ENCODE measurements at regions not wholly inside any gene's neighbourhood (a gene's known extent, or its start where the extent isn't known, plus 50 kb on each side); places are given as distances from the start of the nearest gene placed in this dataset.

- H4K20me1 ChIP-seq (ENCODE audit: insufficient read depth, low read length), result no peaks in the 10 kb centered on the region
- no peak for DNase-seq
- no peak overlapping the region for H3K4me3 ChIP-seq (replicated peaks in 1 of 3; ENCODE audit: low read depth in 2 of 3, low read length in 3 of 3)
- no peak overlapping the region for H3K4me2 ChIP-seq (replicated peaks; ENCODE audit: extremely low read depth, low read length, poor library complexity, severe bottlenecking)
- no peaks in the 10 kb centered on the region for H3K9me3 Mint-ChIP-seq
- H3K27me3 Mint-ChIP-seq (ENCODE audit: low read depth in 3 of 3), result peaks cover 0 to 2% (median 2%) of the 10 kb centered on the region in 3 donors
- no peaks in the 10 kb centered on the region for H3K36me3 Mint-ChIP-seq
- WGBS (ENCODE audit: insufficient coverage), result no CpG with 5 or more reads among the region's 1 CpG
- no peak overlapping the region for H3K27ac ChIP-seq (ENCODE audit: low read depth in 1 of 2, low read length in 2 of 2)
- H3K4me1 ChIP-seq (ENCODE audit: control insufficient read depth in 1 of 2, insufficient read depth in 2 of 2, low read length in 2 of 2), result peaks cover 0 to under 1% of the 10 kb centered on the region in 2 donors
- no peak overlapping the region for H2AFZ ChIP-seq (ENCODE audit: insufficient read depth, low read depth, low read length, poor library complexity, severe bottlenecking)
- H3K27me3 ChIP-seq (ENCODE audit: control insufficient read depth in 2 of 2, insufficient read depth in 2 of 2, low read length in 2 of 2), result no peaks in the 10 kb centered on the region
- H3K4me1 Mint-ChIP-seq, result peaks cover 4% of the 10 kb centered on the region
- intact Hi-C loops (cut with micrococcal nuclease), result no loop called here
- no peaks in the 10 kb centered on the region for H3K9me3 ChIP-seq (replicated peaks in 1 of 2; ENCODE audit: control insufficient read depth in 1 of 2, insufficient read depth in 1 of 2, low read length in 2 of 2)
- H3K4me3 Mint-ChIP-seq, result no peak overlapping the region
- H3K79me2 ChIP-seq (ENCODE audit: insufficient read depth, low read length), result no peaks in the 10 kb centered on the region
- TF ChIP-seq CTCF (IDR thresholded peaks at IDR 0.05), result peak; percentile 70
- no peak overlapping the region for H3K27ac Mint-ChIP-seq
- H3K36me3 ChIP-seq (replicated peaks in 1 of 2; ENCODE audit: control insufficient read depth in 1 of 2, insufficient read depth in 2 of 2, low read length in 2 of 2), result no peaks in the 10 kb centered on the region
- no peak overlapping the region for H3K9ac ChIP-seq (ENCODE audit: insufficient read depth, low read length, poor library complexity, severe bottlenecking)
Observed at GRCh38 chr18:45213040-45213333, 402.3 kb upstream of the SLC14A2 start.

- no peaks in the 10 kb centered on the region for H4K20me1 ChIP-seq (ENCODE audit: insufficient read depth, low read length)
- H3K27me3 Mint-ChIP-seq (ENCODE audit: low read depth in 3 of 3), result peaks cover 0 to 2% (median 0%) of the 10 kb centered on the region in 3 donors
- no peak for TF ChIP-seq CTCF (IDR thresholded peaks at IDR 0.05)
- no peak overlapping the region for H3K4me3 Mint-ChIP-seq
- no peaks in the 10 kb centered on the region for H3K27me3 ChIP-seq (ENCODE audit: control insufficient read depth in 2 of 2, insufficient read depth in 2 of 2, low read length in 2 of 2)
- intact Hi-C loops (cut with micrococcal nuclease), result loop anchor here in 1 of 2 donors (5.0 kb wide), 1 partner anchor 541 kb away; no protein-coding TSS in a partner anchor
- no peak for DNase-seq
- H3K36me3 ChIP-seq (replicated peaks in 1 of 2; ENCODE audit: control insufficient read depth in 1 of 2, insufficient read depth in 2 of 2, low read length in 2 of 2), result no peaks in the 10 kb centered on the region
- H3K4me1 Mint-ChIP-seq, result no peaks in the 10 kb centered on the region
- H3K36me3 Mint-ChIP-seq, result no peaks in the 10 kb centered on the region
- peaks cover 0 to 1% (median 0%) of the 10 kb centered on the region in 7 donors for H3K9me3 Mint-ChIP-seq
- no peaks in the 10 kb centered on the region for H3K9me3 ChIP-seq (replicated peaks in 1 of 2; ENCODE audit: control insufficient read depth in 1 of 2, insufficient read depth in 1 of 2, low read length in 2 of 2)
- no peak overlapping the region for H3K27ac ChIP-seq (ENCODE audit: low read depth in 1 of 2, low read length in 2 of 2)
- no peaks in the 10 kb centered on the region for H3K79me2 ChIP-seq (ENCODE audit: insufficient read depth, low read length)
- H3K4me2 ChIP-seq (replicated peaks; ENCODE audit: extremely low read depth, low read length, poor library complexity, severe bottlenecking), result no peak overlapping the region
- no peak overlapping the region for H2AFZ ChIP-seq (ENCODE audit: insufficient read depth, low read depth, low read length, poor library complexity, severe bottlenecking)
- no peak overlapping the region for H3K4me3 ChIP-seq (replicated peaks in 1 of 3; ENCODE audit: low read depth in 2 of 3, low read length in 3 of 3)
- no peak overlapping the region for H3K9ac ChIP-seq (ENCODE audit: insufficient read depth, low read length, poor library complexity, severe bottlenecking)
- H3K27ac Mint-ChIP-seq, result no peak overlapping the region
- 96% methylated on average over 4 of the region's 6 CpGs for WGBS (ENCODE audit: insufficient coverage)
- H3K4me1 ChIP-seq (ENCODE audit: control insufficient read depth in 1 of 2, insufficient read depth in 2 of 2, low read length in 2 of 2), result no peaks in the 10 kb centered on the region
Observed at GRCh38 chr18:45218436-45218835, 396.8 kb upstream of the SLC14A2 start.
